ENCODE measurements at regions not wholly inside any gene's neighbourhood (a gene's known extent, or its start where the extent isn't known, plus 50 kb on each side); places are given as distances from the start of the nearest gene placed in this dataset.

DNA sequence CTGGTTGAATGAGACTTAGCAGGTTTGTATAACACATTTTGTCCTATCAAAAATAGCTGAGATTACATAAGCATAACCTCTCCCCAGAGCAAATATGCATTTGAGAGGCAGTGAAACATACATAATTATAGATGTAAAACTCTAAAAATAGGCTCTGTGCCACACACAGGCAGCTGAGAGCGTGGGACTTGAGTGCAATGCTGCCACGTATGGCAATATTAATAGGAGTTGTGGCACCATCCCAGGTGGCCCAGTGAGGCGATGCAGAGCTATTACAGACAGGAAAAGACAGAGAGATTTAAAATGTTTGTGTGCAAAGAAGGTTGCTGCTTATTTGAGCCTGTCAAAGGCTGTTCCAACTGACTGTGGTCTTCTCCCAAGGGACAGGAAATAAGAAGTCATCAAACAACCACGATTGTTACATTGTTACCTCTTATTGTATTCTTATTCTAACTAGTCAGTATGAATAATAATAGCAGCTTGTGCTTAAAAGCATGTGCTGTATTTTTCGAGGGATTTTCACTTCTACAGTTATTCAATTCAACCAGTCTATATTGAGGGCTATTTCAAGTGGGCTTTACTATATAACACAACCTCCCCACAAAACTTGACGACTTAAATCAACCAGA is 116.5 kb downstream of the SALL1 start:
- H3K9me3 Mint-ChIP-seq (ENCODE audit: unreplicated experiment): no peaks in the 10 kb centered on the region
- no peak for DNase-seq (ENCODE audit: unreplicated experiment)
- intact Hi-C loops (cut with micrococcal nuclease): no loop called here
- H3K27ac Mint-ChIP-seq (ENCODE audit: low read depth, unreplicated experiment): no peak overlapping the region
- ChIA-PET POLR2A (no interaction called here), CTCF (interaction anchor here (0.6 to 0.9 kb wide), 2 partner anchors 31 to 707 kb away, joined by 3 to 4 read pairs; no protein-coding TSS in a partner anchor)
- no peak overlapping the region for H3K4me3 Mint-ChIP-seq (ENCODE audit: unreplicated experiment)
- no peaks in the 10 kb centered on the region for H3K36me3 Mint-ChIP-seq (ENCODE audit: insufficient read depth, unreplicated experiment)
- peaks cover 8% of the 10 kb centered on the region for H3K27me3 Mint-ChIP-seq (ENCODE audit: insufficient read depth, unreplicated experiment)
- H3K4me1 Mint-ChIP-seq (ENCODE audit: insufficient read depth, unreplicated experiment): peaks cover 6% of the 10 kb centered on the region
- TF ChIP-seq CTCF (IDR thresholded peaks at IDR 0.05; ENCODE audit: unreplicated experiment): no peak
- no TSS peak for BruUV-seq (replicated peaks)

DNA sequence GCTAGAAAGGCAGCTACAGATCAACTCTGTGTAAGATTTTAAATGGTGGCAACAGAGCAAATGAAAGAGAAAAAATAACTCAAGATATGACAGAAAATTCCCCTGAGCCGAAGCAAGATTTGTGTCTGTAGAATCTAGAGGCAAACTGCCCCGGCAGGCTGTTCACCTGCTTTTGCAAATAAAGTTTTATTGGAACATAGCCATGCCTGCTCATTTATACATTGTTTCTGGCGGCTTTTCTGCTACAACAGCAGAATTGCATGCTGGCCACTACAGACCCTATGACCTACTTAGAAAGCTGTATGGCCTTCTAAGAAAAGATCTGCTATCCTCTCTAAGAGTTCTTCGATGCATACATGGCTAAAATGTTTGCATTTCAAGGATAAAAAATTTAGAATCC is 119.5 kb downstream of the SALL1 start:
- H3K4me1 Mint-ChIP-seq (ENCODE audit: insufficient read depth, unreplicated experiment): peaks cover 6% of the 10 kb centered on the region
- no peaks in the 10 kb centered on the region for H3K9me3 Mint-ChIP-seq (ENCODE audit: unreplicated experiment)
- no TSS peak for BruUV-seq (replicated peaks)
- no peak for DNase-seq (ENCODE audit: unreplicated experiment)
- no peak for TF ChIP-seq CTCF (IDR thresholded peaks at IDR 0.05; ENCODE audit: unreplicated experiment)
- intact Hi-C loops (cut with micrococcal nuclease): no loop called here
- no peaks in the 10 kb centered on the region for H3K27me3 Mint-ChIP-seq (ENCODE audit: insufficient read depth, unreplicated experiment)
- no peak overlapping the region for H3K4me3 Mint-ChIP-seq (ENCODE audit: unreplicated experiment)
- H3K36me3 Mint-ChIP-seq (ENCODE audit: insufficient read depth, unreplicated experiment): no peaks in the 10 kb centered on the region
- H3K27ac Mint-ChIP-seq (ENCODE audit: low read depth, unreplicated experiment): no peak overlapping the region
- ChIA-PET CTCF (interaction anchor here (0.6 kb wide), 1 partner anchor 729 kb away, joined by 3 read pairs; no protein-coding TSS in a partner anchor), POLR2A (no interaction called here)

- Mint-ChIP-seq H3K4me1 (ENCODE audit: insufficient read depth, unreplicated experiment) (peaks cover 6% of the 10 kb centered on the region), H3K27ac (ENCODE audit: low read depth, unreplicated experiment) (no peak overlapping the region), H3K9me3 (ENCODE audit: unreplicated experiment) (no peaks in the 10 kb centered on the region), H3K4me3 (ENCODE audit: unreplicated experiment) (no peak overlapping the region), H3K27me3 (ENCODE audit: insufficient read depth, unreplicated experiment) (no peaks in the 10 kb centered on the region), H3K36me3 (ENCODE audit: insufficient read depth, unreplicated experiment) (no peaks in the 10 kb centered on the region)
- POLR2A ChIA-PET: no interaction called here
- DNase-seq (ENCODE audit: unreplicated experiment): no peak
- intact Hi-C loops (cut with micrococcal nuclease): no loop called here
- CTCF ChIA-PET: interaction anchor here (0.7 kb wide), 1 partner anchor 727 kb away, joined by 3 read pairs; no protein-coding TSS in a partner anchor
- BruUV-seq (replicated peaks): no TSS peak
- TF ChIP-seq CTCF (IDR thresholded peaks at IDR 0.05; ENCODE audit: unreplicated experiment): no peak
Observed at GRCh38 chr16:51030516-51030915, 120.6 kb downstream of the SALL1 start.

GRCh38 chr16:51025588-51026290 is 125.3 kb downstream of the SALL1 start:
- Mint-ChIP-seq H3K4me3 (ENCODE audit: unreplicated experiment) (no peak overlapping the region), H3K36me3 (ENCODE audit: insufficient read depth, unreplicated experiment) (no peaks in the 10 kb centered on the region), H3K27me3 (ENCODE audit: insufficient read depth, unreplicated experiment) (peaks cover 12% of the 10 kb centered on the region), H3K27ac (ENCODE audit: low read depth, unreplicated experiment) (no peak overlapping the region), H3K9me3 (ENCODE audit: unreplicated experiment) (no peaks in the 10 kb centered on the region), H3K4me1 (ENCODE audit: insufficient read depth, unreplicated experiment) (no peaks in the 10 kb centered on the region)
- ChIA-PET CTCF (no interaction called here), POLR2A (no interaction called here)
- no TSS peak for BruUV-seq (replicated peaks)
- DNase-seq (ENCODE audit: unreplicated experiment): no peak
- intact Hi-C loops (cut with micrococcal nuclease): no loop called here
- no peak for TF ChIP-seq CTCF (IDR thresholded peaks at IDR 0.05; ENCODE audit: unreplicated experiment)

Measured in MCF 10A (cell line).